C1 segment of cervical spinal cord (tissue), 14 donors: ENCODE measurements at regions not wholly inside any gene's neighbourhood (a gene's known extent, or its start where the extent isn't known, plus 50 kb on each side); places are given as distances from the start of the nearest gene placed in this dataset.

ENCODE experiments used
- DNase-seq, 14 donors: peaks; one replicate each; lab custom pipeline; 2025; lab: John Stamatoyannopoulos, UW

GRCh38 chr2:234308073-234308812 lies 188.6 kb downstream of the ARL4C start:
- DNase-seq, result no peak

- DNase-seq, result no peak
Measured at GRCh38 chr2:234307322-234307961, 189.4 kb downstream of the ARL4C start.

- no peak for DNase-seq
Measured at GRCh38 chr2:234306426-234307173, 190.3 kb downstream of the ARL4C start.

GRCh38 chr2:234305846-234306245 lies 191.0 kb downstream of the ARL4C start:
- DNase-seq, result no peak

- no peak for DNase-seq
Measured at GRCh38 chr2:234304950-234305349, 191.9 kb downstream of the ARL4C start.

GRCh38 chr2:234302664-234302991 lies 194.3 kb downstream of the ARL4C start:
- peak in 1 of 14 donors; percentile 31 for DNase-seq

GRCh38 chr2:234300932-234301823 lies 195.7 kb downstream of the ARL4C start:
- peak in 1 of 14 donors; percentile 33 for DNase-seq

GRCh38 chr2:234300391-234300925 lies 196.4 kb downstream of the ARL4C start:
- peak in 1 of 14 donors; percentile 18 for DNase-seq

GRCh38 chr2:234298918-234299317 lies 198.0 kb downstream of the ARL4C start:
- DNase-seq, result no peak

- no peak for DNase-seq
Measured at GRCh38 chr2:234296991-234297390, 199.9 kb downstream of the ARL4C start.

GRCh38 chr2:234293973-234294372 lies 202.9 kb downstream of the ARL4C start:
- no peak for DNase-seq

GRCh38 chr2:234292962-234293243 lies 204.0 kb downstream of the ARL4C start:
- no peak for DNase-seq

- no peak for DNase-seq
Measured at GRCh38 chr2:234292205-234292961, 204.5 kb downstream of the ARL4C start.

GRCh38 chr2:234291765-234292204 lies 205.1 kb downstream of the ARL4C start:
- DNase-seq, result no peak

- DNase-seq, result peak in 1 of 14 donors; percentile 12
Measured at GRCh38 chr2:234290671-234291070, 206.2 kb downstream of the ARL4C start.

- DNase-seq, result no peak
Measured at GRCh38 chr2:234289834-234290590, 206.9 kb downstream of the ARL4C start.

GRCh38 chr2:234288974-234289455 lies 207.9 kb downstream of the ARL4C start:
- DNase-seq, result peak in 7 of 14 donors; percentile 4 to 39 (median 24)

GRCh38 chr2:234287650-234288049 lies 209.2 kb downstream of the ARL4C start:
- DNase-seq, result no peak

GRCh38 chr2:234286956-234287355 lies 209.9 kb downstream of the ARL4C start:
- DNase-seq, result no peak

- no peak for DNase-seq
Measured at GRCh38 chr2:234286118-234286598, 210.7 kb downstream of the ARL4C start.
